GM23338 (cell line): ENCODE measurements at regions not wholly inside any gene's neighbourhood (a gene's known extent, or its start where the extent isn't known, plus 50 kb on each side); places are given as distances from the start of the nearest gene placed in this dataset.

Source experiments
- ATAC-seq: fragments of 200-7000 bp; cut with Tn5 transposase; 3 replicates; pipeline ENCODE4 v1.9.1; 2020
- DNase-seq: peaks from one replicate; pipeline ENCODE4 v3.0.0-alpha.2; 2015; ENCODE audit warnings: low spot score
- H2AFZ ChIP-seq: fragments of 200-600 bp; sonication (generic); 2 replicates; pipeline ENCODE4 v1.8.0; 2016; ENCODE audit warnings: antibody characterized with exemption, mild to moderate bottlenecking, moderate library complexity
- H3F3A ChIP-seq: fragments of 200-600 bp; sonication (generic); replicated peaks from 2 replicates; pipeline ENCODE4 v1.8.0; 2017; ENCODE audit warnings: antibody characterized with exemption, mixed run types, low read depth
- H3K27ac ChIP-seq: fragments of 200-600 bp; sonication (generic); 2 replicates; pipeline ENCODE4 v1.6.1; 2016; ENCODE audit warnings: low read depth
- H3K27me3 ChIP-seq: fragments of 200-600 bp; sonication (generic); 2 replicates; pipeline ENCODE4 v1.8.0; 2016; ENCODE audit warnings: mild to moderate bottlenecking, mixed run types, moderate library complexity; ENCODE audit not compliant: insufficient read depth
- H3K36me3 ChIP-seq: fragments of 200-600 bp; sonication (generic); 2 replicates; pipeline ENCODE4 v1.8.0; 2016; ENCODE audit warnings: mild to moderate bottlenecking; ENCODE audit not compliant: insufficient read depth
- H3K4me1 ChIP-seq: fragments of 200-600 bp; sonication (generic); 2 replicates; pipeline ENCODE4 v1.8.0; 2016; ENCODE audit warnings: mild to moderate bottlenecking, moderate library complexity; ENCODE audit not compliant: insufficient read depth
- H3K4me2 ChIP-seq: fragments of 200-600 bp; sonication (generic); 2 replicates; pipeline ENCODE4 v1.7.1; 2017; ENCODE audit warnings: mixed run types
- H3K4me3 ChIP-seq: fragments of 200-600 bp; sonication (generic); 2 replicates; pipeline ENCODE4 v1.6.1; 2016; ENCODE audit warnings: mixed run types
- H3K79me2 ChIP-seq: fragments of 200-600 bp; sonication (generic); replicated peaks from 2 replicates; pipeline ENCODE4 v1.8.0; 2017; ENCODE audit warnings: mild to moderate bottlenecking; ENCODE audit not compliant: insufficient read depth
- H3K9me2 ChIP-seq: fragments of 200-600 bp; sonication (generic); 2 replicates; pipeline ENCODE4 v1.8.0; 2017; ENCODE audit not compliant: insufficient read depth
- H4K20me1 ChIP-seq: fragments of 200-600 bp; sonication (generic); replicated peaks from 2 replicates; pipeline ENCODE4 v1.8.0; 2017; ENCODE audit warnings: mild to moderate bottlenecking; ENCODE audit not compliant: insufficient read depth
- H3K27ac Mint-ChIP-seq: 2 replicates; pipeline ENCODE4 v1.8.0; 2020; ENCODE audit warnings: inconsistent platforms, mild to moderate bottlenecking, moderate library complexity, mixed read lengths
- H3K27me3 Mint-ChIP-seq: 3 replicates; pipeline ENCODE4 v1.8.0; 2022; ENCODE audit warnings: low read depth, mild to moderate bottlenecking, moderate library complexity, mixed read lengths, inconsistent platforms; ENCODE audit not compliant: insufficient read depth, poor library complexity
- H3K36me3 Mint-ChIP-seq: 3 replicates; pipeline ENCODE4 v1.8.0; 2021; ENCODE audit warnings: low read depth, mild to moderate bottlenecking, inconsistent platforms, moderate library complexity, mixed read lengths
- H3K4me1 Mint-ChIP-seq: 3 replicates; pipeline ENCODE4 v1.8.0; 2020; ENCODE audit warnings: mild to moderate bottlenecking, inconsistent platforms, mixed read lengths
- H3K4me3 Mint-ChIP-seq: 3 replicates; pipeline ENCODE4 v1.8.0; 2021; ENCODE audit warnings: moderate library complexity, mild to moderate bottlenecking, inconsistent platforms, mixed read lengths
- H3K9me3 Mint-ChIP-seq: 3 replicates; pipeline ENCODE4 v1.8.0; 2020; ENCODE audit warnings: moderate library complexity, mild to moderate bottlenecking, inconsistent platforms, mixed read lengths
- ETS1 ChIP-seq: IDR thresholded peaks from 2 replicates; pipeline ENCODE4 v1.6.1; 2016; ENCODE audit warnings: antibody characterized with exemption
- REST ChIP-seq: IDR thresholded peaks from one replicate; pipeline ENCODE4 v1.6.1; 2018; ENCODE audit warnings: antibody characterized with exemption; ENCODE audit not compliant: unreplicated experiment
- ZNF114 ChIP-seq: fragments of 250-450 bp; sonication (Bioruptor Pico); IDR thresholded peaks from 2 replicates; pipeline ENCODE4 v1.5.0; 2020; ENCODE audit warnings: mild to moderate bottlenecking, moderate library complexity

- H3K4me1 Mint-ChIP-seq: peaks cover 10% of the 10 kb centered on the region; the same call in 2 of the 3 replicates
- no peak for TF ChIP-seq REST
- no peak for ATAC-seq
- Histone ChIP-seq H4K20me1 (peaks cover 15% of the 10 kb centered on the region; the same call in 1 of the 2 replicates), H3K9me2 (no peaks in the 10 kb centered on the region), H3K36me3 (no peaks in the 10 kb centered on the region), H3F3A (no peaks in the 10 kb centered on the region), H2AFZ (no peak overlapping the region), H3K27me3 (peaks cover 23% of the 10 kb centered on the region), H3K27ac (no peak overlapping the region), H3K4me2 (no peak overlapping the region), H3K4me1 (peaks cover 3% of the 10 kb centered on the region; the same call in 1 of the 2 replicates), H3K79me2 (no peaks in the 10 kb centered on the region), H3K4me3 (no peak overlapping the region)
- peaks cover 2% of the 10 kb centered on the region for H3K27me3 Mint-ChIP-seq
- no peaks in the 10 kb centered on the region for H3K36me3 Mint-ChIP-seq
- DNase-seq: no peak
- no peaks in the 10 kb centered on the region for H3K9me3 Mint-ChIP-seq
- H3K4me3 Mint-ChIP-seq: no peak overlapping the region
- no peak overlapping the region for H3K27ac Mint-ChIP-seq
Measured at GRCh38 chr13:107585469-107586180, 629.7 kb downstream of the LIG4 start.

GRCh38 chr13:107582171-107582570 is 633.2 kb downstream of the LIG4 start:
- Mint-ChIP-seq H3K36me3 (peaks cover 5% of the 10 kb centered on the region; the same call in 2 of the 3 replicates), H3K4me3 (no peak overlapping the region), H3K4me1 (peaks cover 20% of the 10 kb centered on the region), H3K9me3 (peaks cover 3% of the 10 kb centered on the region; the same call in 2 of the 3 replicates), H3K27me3 (peaks cover 11% of the 10 kb centered on the region), H3K27ac (no peak overlapping the region)
- Histone ChIP-seq H3K9me2 (peaks cover 8% of the 10 kb centered on the region), H3K4me2 (no peak overlapping the region), H3K27ac (no peak overlapping the region), H3F3A (no peaks in the 10 kb centered on the region), H3K79me2 (no peaks in the 10 kb centered on the region), H3K4me3 (no peak overlapping the region), H3K36me3 (no peaks in the 10 kb centered on the region), H2AFZ (no peak overlapping the region), H4K20me1 (peaks cover 15% of the 10 kb centered on the region; the same call in 1 of the 2 replicates), H3K27me3 (peaks cover 27% of the 10 kb centered on the region), H3K4me1 (peaks cover 3% of the 10 kb centered on the region)
- no peak for ATAC-seq
- TF ChIP-seq ZNF114 (CRISPR knock-in tag): no peak
- TF ChIP-seq ETS1: no peak
- no peak for DNase-seq
